Lower leg skin (tissue), 3 donors: ENCODE measurements at regions not wholly inside any gene's neighbourhood (a gene's known extent, or its start where the extent isn't known, plus 50 kb on each side); places are given as distances from the start of the nearest gene placed in this dataset.

Experiments
- POLR2A ChIP-seq, 2 donors: fragments of 450-650 bp; IDR thresholded peaks; one replicate each; pipeline ENCODE4 v1.6.1; 2016 to 2017; ENCODE audit warnings: antibody characterized with exemption in 2 of 2, mild to moderate bottlenecking in 1 of 2, moderate library complexity in 1 of 2
- TF ChIP-seq, protein P1 (sequence below), 3 donors: fragments of 450-650 bp; IDR thresholded peaks; one replicate each; pipeline ENCODE4 v1.5.1; 2016; ENCODE audit warnings: antibody characterized with exemption in 3 of 3, mild to moderate bottlenecking in 3 of 3, moderate library complexity in 2 of 3

GRCh38 chr13:79226250-79226649, 179.8 kb downstream of the RBM26 start:
- TF ChIP-seq, protein P1, sequence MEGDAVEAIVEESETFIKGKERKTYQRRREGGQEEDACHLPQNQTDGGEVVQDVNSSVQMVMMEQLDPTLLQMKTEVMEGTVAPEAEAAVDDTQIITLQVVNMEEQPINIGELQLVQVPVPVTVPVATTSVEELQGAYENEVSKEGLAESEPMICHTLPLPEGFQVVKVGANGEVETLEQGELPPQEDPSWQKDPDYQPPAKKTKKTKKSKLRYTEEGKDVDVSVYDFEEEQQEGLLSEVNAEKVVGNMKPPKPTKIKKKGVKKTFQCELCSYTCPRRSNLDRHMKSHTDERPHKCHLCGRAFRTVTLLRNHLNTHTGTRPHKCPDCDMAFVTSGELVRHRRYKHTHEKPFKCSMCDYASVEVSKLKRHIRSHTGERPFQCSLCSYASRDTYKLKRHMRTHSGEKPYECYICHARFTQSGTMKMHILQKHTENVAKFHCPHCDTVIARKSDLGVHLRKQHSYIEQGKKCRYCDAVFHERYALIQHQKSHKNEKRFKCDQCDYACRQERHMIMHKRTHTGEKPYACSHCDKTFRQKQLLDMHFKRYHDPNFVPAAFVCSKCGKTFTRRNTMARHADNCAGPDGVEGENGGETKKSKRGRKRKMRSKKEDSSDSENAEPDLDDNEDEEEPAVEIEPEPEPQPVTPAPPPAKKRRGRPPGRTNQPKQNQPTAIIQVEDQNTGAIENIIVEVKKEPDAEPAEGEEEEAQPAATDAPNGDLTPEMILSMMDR (IDR thresholded peaks at IDR 0.05), result no peak
- no peak for TF ChIP-seq POLR2A (IDR thresholded peaks at IDR 0.05)
